GM19455 (cell line): ENCODE measurements at regions not wholly inside any gene's neighbourhood (a gene's known extent, or its start where the extent isn't known, plus 50 kb on each side); places are given as distances from the start of the nearest gene placed in this dataset.
"Not testable (repeated sequence)": the region's sequence is repeated elsewhere in the genome, so short reads cannot be mapped to it uniquely, and the experiment has no call there.

Experiments used
- ATAC-seq: cut with Tn5 transposase; IDR thresholded peaks from one replicate; pipeline ENCODE4 v1.9.1; 2021; ENCODE audit not compliant: unreplicated experiment

DNA sequence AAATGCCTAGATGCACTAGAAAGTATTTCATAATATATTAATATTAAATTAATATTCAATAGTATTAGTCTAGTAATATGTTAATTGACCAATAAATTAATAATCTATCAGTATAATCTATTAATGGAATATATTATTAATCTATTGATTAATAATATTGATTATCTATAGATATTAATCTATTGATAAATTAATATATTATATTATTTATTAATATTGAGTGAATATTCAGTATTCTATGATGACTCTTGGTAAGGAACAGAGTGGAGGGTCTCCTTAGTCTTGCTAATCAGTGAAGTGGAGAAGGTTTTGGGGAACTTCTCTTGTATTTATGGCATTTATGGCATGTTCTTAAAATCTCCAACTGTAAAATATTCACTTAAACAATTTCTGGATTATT lies 679.3 kb upstream of the FLRT2 start:
- no peak for ATAC-seq

DNA sequence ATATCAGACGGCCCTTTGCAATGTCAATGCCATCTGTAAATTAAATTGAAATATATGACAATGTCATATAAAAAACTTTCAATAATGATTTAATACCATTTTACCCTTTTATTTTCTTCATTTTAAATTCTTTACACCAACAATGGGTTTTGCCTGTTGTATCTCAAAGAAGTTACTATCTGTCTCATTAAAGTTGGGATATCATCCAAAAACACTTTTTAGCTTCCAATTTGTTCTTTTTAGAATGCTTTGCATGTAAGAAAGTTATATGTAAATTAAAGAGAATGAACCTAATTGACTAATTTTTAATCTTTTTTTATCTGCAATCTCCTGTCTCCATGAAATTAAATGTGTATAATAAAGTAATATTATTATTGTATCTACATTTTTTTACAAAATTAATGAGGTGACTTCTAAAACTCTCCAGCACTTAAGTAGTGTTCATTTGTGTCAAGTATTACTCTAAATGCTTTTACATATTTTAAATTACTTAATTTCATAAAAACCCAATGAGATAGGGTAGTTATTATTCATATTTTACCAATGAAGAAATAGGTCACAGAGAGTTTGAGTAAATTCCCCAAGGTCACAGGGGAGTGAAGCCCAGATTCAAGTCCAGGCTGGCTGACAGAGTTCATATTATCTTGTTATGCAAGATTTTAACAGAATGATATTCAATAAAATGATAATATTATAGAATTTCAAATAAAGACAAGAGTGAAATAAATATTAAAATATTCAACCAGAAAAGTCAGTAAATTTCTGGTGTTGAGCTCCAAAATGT lies 673.0 kb upstream of the FLRT2 start:
- ATAC-seq = no peak

DNA sequence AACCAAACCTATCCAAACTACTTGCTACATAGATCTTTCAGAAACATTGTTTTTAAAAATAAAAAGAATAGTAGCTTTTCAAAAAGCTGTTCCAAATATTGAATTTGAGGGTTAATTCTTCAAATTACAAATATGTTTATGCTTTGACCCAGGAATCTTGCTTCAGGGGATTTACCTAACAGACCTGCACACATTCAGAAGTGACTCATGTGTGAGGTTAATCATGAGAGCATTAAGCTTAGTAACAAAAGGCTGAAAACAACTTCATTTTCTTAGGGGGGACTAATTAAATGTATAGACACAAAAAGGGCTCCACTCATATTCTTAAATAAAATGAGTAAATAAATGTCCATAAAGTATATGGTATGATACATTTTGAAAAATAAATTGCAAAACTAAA lies 672.4 kb upstream of the FLRT2 start:
- ATAC-seq = no peak

DNA sequence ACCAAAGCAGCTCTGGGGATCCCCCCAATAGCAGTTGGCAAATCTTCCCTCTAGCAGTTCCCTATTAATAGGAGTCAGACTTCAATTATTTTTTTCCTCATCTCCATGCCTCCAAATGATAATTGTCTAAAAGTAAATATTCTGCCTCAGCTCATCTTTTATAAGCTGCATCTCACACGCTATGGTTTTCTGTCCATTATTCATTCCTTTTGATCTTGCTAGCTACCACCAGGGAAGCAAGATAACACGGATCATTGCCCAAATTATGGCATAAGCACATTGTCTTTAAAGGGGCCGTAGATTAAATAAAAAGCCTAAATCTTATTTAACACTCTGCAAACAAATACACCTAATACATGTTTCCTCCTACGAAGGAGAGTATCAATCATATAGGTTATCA lies 670.8 kb upstream of the FLRT2 start:
- no peak for ATAC-seq

DNA sequence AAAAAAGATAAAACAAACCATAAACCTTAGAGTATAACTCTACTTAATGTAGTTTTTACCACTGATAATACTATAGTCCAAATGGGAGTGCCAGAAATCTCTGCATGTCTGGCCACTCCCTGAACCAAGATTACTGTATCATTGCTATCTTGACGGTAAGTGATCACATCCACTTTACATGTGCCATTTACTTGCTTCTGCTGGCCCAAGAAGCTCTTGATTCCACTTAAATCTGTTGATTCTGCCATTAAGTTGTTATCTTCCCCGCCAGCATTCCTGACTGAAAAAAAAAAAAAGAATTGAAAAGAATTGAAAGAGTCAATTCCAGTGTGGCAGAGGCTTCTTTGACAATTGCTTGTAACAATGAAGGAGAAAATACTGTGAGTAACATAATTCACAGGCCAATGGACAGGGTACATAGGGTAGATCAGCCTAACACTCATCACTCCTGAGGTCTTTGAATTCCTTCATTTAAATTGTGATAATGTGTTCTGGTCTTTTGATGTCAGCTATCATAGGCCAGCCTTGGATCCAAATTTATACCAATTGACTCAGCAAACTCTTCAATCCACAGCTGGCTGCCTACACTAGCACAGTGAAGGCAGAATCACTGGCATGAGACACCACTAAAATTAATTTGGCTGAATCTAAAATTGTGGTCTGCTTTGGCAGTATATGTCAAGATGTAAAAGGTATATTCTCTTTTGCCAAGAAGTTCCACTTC lies 665.2 kb upstream of the FLRT2 start:
- ATAC-seq = no peak

DNA sequence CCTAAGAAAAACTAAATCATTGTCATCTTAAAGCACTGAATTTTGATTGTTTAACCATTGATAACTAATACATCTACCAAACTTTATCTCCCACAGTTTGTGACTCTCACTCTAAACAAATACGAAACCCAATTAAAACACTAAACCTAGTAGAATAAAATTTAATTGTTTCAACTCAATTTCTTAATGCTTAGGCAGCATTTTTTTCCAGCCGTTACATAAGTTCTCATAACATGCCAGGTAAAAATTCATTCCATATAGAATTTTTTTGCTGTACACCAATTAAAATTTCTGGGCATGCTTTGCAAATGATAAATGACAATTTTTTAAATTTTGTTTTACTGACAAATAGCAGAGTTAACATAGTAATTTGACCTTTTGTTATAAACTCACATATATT lies 658.2 kb upstream of the FLRT2 start:
- no peak for ATAC-seq

DNA sequence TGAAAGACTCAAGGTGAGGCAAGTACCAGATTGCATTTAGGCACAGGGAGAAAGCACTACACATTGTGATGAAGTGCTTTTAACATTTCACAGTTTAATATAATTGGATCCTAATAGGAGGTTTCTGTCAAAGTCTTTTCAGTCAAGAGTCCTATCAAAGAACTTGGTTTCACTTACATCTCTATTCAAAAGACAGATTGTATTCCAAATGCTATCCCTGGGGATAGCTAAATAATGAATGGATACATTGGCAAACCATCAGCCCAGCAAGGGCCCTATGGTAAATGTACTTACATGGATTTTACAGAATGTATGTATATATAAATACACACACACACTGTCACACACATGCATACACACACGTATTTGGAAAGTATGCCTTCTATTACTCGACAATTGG lies 655.5 kb upstream of the FLRT2 start:
- ATAC-seq = no peak

DNA sequence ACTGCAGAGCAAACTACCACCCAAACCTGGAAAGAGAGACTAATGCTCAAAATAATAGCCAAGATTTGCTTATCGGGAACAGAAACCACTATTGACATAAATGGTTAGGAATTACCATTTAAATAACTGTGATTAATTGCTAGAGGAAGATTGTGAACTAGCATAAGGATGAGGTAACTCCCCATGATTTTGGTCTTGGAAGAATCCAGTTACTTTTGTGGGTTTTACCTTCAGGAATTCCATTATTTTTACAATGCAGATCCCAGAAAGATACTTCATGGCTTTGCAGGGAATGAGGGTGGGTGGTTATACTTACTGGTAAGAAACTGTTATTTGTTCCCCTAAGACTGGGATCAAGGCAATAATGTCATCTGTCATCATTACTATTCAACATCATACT lies 652.9 kb upstream of the FLRT2 start:
- ATAC-seq = no peak

DNA sequence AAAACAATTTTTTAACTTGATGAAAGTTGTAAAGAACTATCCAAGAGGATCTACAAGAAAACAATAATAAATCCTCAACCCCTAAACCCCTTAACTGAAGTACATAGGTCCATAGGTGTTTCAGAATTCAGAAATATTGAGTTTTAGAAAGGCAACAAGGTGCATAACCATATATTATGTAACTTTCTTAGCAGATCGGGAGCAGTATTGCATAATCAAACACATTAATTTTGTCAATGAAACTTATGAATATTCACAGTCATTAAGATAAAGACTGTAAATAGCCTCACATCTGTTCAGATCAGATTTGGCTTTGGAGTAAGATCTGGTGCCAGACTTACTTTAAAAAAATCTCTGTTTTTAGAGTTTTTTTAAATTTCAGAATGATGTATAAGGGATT lies 647.1 kb upstream of the FLRT2 start:
- no peak for ATAC-seq

DNA sequence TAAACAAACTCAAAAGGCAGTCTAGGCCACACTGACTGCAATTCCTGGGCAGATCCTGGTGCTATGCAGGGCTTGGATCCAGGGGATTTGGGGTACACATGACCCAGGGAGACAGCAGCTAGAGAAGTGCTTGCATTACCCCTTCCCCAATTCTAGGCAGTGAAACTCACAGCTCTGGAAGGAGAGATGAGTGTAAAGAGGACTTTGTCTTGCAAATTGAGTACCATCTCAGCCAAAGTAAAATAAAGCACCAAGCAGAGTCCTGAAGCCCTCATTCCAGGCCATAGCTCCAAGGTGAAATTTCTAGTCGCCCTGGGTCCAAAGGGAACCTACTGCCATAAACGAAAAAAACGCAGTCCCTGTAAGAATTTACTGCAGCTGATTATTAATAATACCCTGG lies 644.9 kb upstream of the FLRT2 start:
- ATAC-seq = no peak

DNA sequence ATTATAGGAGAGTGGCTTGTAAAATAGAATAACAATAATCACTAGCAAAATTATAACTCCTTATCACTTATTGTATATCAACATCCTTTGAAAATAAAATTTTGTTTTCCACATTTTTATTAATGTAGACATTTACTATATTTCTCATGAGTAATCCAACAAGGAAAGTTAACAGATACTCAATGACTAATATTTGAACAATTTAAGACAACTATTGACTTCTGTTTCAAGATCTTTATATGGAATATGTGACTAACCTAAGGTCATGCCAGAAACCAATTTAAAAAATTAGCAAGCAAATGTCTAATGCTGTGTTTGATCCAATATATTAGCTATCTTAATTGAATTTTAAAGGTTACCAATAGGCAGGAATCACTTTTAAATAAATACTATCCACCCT lies 638.5 kb upstream of the FLRT2 start:
- no peak for ATAC-seq

DNA sequence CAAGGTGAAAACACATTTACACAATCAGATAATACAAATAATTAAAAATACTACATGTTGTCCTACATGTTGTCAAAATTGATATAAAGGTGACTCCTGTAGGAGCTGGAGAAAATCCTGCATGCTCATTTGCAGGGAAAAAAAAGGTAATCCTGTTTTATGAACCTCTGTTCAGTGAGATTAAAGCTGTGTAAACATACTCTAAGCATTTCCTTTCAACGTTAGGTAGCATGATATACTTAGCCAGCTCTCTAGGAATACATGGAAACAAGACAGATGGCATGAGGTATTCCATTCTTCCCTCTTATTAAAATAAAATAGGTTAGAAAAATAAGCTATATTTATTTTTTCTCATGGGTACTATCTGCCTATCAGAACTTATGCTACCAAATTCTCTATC lies 635.7 kb upstream of the FLRT2 start:
- ATAC-seq = no peak

DNA sequence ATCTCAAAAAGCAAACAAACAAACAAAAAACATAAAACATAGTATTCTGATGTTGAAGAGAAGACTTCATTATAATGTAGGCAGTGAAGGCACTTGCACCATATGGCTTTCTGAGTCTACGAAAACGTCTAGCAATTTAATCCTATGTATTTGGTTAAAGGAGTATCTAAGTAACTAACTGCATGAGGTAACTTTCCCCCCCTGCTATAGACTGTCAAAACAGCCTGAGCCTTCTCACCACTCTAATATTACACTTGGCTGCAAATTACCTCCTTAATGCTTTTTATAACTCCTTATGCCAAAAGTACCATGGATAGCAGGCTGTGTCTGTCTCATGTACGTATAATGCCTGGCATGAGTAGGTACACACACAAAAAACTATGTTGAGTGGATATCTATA lies 607.6 kb upstream of the FLRT2 start:
- no peak for ATAC-seq

DNA sequence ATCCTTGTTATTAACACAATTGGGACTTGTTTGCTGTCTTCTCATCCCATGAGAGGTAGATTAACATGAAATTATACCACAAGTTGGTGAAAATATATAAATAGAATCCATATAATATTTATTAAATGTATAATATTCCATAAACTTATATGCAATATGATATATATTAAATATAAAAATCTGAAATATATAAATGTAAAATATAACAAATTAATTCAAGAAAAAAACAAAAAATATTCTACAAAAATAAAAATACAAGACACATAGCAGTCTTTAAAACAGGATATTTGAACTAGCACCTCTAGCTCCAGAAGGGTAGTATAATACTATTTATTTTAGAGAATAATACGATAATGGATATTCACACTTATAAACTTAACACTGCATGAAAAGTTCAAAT lies 603.3 kb upstream of the FLRT2 start:
- ATAC-seq = no peak

DNA sequence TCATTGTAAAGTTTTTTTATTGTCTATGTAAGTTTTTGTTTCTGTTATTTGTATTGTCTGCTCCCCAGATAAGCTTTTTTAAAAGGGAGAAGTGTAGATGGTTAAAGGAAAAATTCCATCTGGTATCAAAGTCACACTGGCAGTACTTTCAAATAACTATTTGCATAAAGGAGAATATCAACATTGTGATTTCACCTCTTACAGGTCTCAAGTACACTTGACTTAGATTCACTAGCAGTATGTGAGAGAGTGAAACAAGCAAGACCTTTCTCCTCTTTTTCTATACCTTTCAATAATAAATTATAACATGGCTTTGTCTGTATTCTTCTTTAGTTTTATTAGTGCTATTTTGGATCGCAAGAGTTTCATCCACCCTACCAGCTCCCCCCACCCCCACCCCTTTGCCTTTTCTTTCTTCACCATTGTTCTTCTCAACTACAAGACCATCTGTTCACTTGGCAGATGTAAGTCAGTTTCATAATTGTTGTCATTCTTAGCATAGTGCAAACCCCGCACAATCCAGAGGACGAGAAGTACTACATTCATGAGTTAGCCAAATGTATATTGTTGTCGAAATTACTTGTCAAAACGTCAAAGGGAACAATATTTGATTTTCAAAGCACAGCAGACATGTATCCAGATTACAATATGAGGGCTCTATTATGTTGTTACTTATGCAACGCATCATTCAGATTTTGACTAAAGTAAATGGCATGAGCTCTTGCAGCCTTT lies 602.7 kb upstream of the FLRT2 start:
- no peak for ATAC-seq

DNA sequence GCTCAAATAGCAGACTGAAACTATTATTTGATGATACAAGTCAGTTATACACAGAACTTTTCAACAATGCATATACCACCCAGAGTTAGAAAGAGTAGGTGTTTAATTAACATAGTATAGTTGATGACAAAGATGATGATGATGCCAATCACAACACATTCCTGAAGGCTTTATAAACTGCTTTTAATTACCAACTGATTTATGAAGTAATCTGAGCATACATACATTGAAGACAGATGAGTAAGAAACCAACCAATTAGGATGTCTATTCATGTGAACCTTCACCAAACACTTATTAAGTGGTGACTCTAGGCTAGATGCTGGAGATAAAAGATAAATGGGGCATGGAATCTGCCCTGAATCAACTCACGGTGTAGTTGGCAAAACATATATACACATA lies 600.9 kb upstream of the FLRT2 start:
- ATAC-seq = no peak

DNA sequence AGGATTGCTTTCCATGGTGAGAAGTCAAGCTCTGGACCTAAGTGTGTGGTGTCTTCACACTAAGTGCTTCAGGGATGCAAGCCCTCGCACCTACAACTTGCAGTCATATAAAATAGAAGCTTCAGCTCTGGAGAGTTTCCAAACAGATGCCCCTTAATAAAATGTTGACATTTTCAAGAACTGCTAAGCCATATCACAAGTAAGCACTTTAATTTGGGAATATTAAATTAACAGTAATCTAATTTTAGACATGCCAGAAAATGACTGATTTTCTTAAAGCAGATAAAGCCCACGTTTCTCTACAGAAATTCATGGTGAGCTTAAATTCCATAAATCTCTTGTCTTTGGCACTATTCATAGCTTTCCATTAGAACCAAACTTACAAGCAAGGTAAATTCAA lies 600.1 kb upstream of the FLRT2 start:
- no peak for ATAC-seq

DNA sequence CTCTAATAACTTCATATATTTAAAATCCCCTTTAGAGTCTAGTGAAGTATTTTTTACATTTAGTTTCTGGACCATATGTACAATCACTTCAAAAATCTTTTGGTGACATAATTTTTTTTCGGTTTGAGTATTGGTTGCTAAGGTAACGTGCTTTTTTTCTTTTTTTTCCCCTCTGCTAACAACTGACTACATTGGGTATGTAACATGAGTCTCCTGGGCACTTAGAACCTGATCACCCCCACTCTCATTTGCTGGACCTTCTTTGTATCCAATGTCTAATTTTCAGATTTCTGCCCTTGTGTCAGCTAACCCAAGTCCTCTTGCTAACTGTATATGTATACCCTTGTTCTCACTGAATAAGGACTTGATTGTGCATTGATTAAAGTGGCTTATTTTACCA lies 592.9 kb upstream of the FLRT2 start:
- ATAC-seq = no peak

DNA sequence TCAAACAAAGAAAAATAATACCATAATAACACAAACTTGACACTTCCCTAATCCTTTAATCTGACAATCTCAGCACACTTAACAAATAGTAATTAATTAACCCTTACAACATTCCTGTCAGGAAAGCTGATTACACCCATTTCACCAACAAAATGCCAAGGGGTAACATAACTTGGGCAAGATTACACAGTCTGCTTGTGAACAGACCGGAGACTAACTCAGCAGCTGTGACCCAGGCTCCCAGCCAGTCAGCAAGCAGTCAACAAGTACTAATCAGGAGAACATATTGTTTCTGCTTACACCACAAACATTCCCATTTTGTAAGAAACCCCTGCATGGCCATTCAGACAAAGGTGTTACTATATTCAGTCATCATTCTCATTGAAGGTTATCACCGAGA lies 592.5 kb upstream of the FLRT2 start:
- no peak for ATAC-seq

DNA sequence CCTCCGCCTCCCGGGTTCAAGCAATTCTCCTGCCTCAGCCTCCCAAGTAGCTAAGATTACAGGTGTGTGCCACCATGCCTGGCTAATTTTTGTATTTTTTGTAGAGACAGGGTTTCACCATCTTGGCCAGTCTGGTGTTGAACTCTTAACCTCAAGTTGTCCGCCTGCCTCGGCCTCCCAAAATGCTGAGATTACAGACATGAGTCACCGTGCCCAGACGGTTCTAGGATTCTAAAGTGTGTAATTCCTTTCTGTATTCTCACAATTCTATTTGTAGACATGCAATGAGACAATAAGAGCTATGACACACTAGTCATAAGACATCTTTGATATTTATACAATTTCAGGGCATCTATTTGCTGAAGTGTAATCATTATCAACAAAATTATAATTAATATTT lies 585.0 kb upstream of the FLRT2 start:
- not testable (repeated sequence) for ATAC-seq

DNA sequence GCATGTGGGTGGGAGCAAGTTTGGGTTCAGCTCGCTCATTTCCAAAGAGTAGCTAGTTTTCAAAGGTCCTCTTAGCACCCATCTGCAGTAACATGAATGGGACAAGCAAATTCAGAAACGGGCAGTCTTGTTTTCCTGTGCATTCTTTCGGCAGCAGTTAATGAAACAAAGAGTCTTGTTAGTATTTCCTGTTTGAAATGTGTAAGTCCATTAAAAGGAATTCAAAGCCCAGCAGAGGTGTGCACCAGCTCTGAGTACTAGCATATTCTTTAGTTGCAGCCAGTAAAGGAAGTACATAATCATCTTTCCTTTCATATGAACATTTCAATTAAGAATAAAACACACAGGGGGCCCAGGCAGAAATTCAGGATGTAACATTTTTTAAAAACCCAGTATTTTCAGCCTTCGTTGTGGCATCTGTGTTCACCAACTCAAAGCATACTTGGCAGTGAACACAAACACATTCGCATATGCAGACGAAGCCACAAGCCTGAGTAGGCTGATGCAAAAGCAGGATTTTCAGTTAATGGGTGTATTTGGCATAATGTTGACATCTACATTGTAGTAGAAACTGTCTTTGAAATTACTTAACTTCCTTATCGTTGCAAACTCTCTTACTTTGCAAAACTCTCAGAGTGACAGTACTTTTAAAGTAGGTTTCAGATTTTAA lies 570.0 kb upstream of the FLRT2 start:
- ATAC-seq = no peak

DNA sequence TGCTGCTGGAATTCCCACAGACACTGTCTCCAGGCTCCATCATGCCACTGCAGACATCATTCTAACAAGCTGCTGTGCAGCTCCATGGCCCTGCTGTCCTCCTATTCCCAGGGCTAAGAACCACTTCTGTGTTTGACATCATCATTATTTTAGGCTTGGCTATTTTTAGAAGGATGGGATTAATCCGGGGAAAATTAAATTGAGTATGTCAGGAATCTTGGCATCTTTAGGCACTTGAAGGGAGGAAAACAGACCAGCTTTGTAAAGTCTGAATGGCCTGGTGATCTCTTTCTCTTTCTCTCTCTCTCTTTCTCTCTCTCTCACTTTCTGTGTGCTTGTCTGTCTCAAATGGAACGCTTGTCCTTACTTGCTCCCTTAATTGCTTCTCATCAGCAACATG lies 568.3 kb upstream of the FLRT2 start:
- no peak for ATAC-seq
